ENCODE measurements at regions not wholly inside any gene's neighbourhood (a gene's known extent, or its start where the extent isn't known, plus 50 kb on each side); places are given as distances from the start of the nearest gene placed in this dataset.

DNA sequence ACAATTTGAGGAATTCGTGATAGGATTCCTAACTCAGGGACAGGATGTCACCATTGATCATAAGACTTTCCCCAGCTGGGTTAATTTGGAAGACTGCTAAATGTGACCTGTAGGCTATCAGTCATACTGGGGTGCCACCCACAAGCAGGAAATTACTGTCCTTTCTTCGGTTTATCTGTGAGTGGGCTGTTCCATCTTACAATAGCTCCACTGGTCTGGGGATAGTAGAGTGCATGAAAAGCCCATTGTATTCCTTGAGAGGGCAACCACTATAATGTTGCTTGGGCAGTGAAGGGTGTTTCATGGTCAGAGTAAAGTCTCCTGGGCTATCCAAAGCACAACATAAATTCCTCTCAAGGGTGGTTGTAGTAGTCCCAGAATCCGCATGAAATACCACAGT lies 1523.0 kb upstream of the B3GALT2 start:
- TF ChIP-seq, protein P1, sequence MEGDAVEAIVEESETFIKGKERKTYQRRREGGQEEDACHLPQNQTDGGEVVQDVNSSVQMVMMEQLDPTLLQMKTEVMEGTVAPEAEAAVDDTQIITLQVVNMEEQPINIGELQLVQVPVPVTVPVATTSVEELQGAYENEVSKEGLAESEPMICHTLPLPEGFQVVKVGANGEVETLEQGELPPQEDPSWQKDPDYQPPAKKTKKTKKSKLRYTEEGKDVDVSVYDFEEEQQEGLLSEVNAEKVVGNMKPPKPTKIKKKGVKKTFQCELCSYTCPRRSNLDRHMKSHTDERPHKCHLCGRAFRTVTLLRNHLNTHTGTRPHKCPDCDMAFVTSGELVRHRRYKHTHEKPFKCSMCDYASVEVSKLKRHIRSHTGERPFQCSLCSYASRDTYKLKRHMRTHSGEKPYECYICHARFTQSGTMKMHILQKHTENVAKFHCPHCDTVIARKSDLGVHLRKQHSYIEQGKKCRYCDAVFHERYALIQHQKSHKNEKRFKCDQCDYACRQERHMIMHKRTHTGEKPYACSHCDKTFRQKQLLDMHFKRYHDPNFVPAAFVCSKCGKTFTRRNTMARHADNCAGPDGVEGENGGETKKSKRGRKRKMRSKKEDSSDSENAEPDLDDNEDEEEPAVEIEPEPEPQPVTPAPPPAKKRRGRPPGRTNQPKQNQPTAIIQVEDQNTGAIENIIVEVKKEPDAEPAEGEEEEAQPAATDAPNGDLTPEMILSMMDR (conservative IDR thresholded peaks at IDR 0.05; ENCODE audit: control insufficient read depth, insufficient read depth, low read depth, low read length): no peak
- H3K4me3 ChIP-seq (ENCODE audit: control insufficient read depth, low read depth, low read length): no peak overlapping the region
- no peak for DNase-seq (ENCODE audit: low read depth)

DNA sequence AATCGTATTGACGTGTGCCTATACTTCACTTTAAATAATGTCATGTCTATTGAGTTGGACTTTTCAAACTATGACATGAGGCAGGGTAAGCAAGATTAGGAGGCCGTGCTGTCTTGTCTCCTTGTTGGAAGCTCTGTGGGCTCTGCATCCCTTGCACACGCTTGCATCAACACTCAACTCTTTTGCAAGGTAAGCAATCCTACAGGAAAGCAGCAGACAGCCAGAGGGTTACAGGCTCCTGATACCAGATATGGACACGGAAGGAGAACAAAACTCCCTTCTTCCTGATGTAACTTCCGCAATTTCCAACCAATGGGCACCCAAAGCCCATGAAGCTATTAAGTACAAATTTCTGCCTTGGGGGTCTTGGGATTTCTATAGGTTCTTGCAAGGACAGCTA lies 1520.7 kb upstream of the B3GALT2 start:
- H3K4me3 ChIP-seq (ENCODE audit: control insufficient read depth, low read depth, low read length): no peak overlapping the region
- TF ChIP-seq, protein P1 (conservative IDR thresholded peaks at IDR 0.05; ENCODE audit: control insufficient read depth, insufficient read depth, low read depth, low read length): no peak
- DNase-seq (ENCODE audit: low read depth): no peak

DNA sequence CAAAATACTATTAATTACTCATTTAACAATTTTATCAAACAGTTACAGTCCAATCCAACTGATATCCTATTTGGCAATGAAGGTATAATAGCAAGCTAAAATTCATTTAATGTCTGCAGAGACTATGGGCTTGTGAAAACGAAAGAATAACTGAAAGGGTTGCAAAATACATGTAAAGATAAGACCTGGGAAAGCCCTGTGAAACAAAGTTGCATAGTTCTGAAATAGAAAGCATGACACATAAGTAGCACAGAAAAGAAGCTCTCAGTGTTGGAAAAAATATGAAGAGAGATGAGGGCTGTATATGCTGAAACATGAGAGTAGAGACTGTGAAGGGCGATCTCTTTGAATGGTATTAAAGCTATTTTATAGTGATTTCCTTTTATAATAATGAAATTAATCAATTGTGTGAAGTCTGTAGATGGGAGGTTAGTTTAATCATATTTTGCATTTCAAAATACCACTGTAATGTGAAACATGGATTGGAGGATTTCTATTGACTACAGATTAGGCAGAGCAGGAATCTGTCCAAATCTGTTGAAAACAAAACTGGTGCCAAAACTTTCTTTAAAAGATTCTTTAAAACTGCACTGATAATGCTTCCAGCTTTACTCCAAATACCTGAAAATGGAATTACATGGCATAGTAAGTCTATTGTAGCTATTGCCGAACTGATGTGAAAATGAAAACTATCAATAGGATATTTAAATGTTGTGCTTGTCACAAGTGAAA lies 1518.9 kb upstream of the B3GALT2 start:
- DNase-seq (ENCODE audit: low read depth): no peak
- TF ChIP-seq, protein P1 (conservative IDR thresholded peaks at IDR 0.05; ENCODE audit: control insufficient read depth, insufficient read depth, low read depth, low read length): no peak
- H3K4me3 ChIP-seq (ENCODE audit: control insufficient read depth, low read depth, low read length): no peak overlapping the region

DNA sequence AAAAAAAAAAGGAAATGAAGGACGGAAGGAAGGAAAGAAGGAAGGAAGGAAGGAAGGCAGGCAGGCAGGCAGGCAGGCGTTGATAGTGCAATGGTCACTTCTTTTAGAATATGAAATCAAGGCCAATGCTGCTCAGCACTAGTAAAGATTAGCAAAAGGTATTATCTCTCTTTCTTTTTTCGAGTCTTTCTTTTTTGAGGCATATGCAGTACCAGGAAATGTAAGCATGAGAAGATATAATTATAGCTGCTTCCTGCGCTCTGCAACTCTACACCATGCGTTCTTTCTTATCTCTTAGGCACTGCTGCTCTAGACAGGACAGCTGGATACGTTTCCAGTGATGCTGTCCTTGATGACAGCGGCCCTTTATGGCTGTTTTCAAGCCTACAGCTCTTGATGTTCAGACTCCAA lies 1512.5 kb upstream of the B3GALT2 start:
- TF ChIP-seq, protein P1 (conservative IDR thresholded peaks at IDR 0.05; ENCODE audit: control insufficient read depth, insufficient read depth, low read depth, low read length): no peak
- no peak overlapping the region for H3K4me3 ChIP-seq (ENCODE audit: control insufficient read depth, low read depth, low read length)
- DNase-seq (ENCODE audit: low read depth): no peak

GRCh38 chr1:194693244-194693643 lies 1506.8 kb upstream of the B3GALT2 start:
- TF ChIP-seq, protein P1 (conservative IDR thresholded peaks at IDR 0.05; ENCODE audit: control insufficient read depth, insufficient read depth, low read depth, low read length): no peak
- no peak for DNase-seq (ENCODE audit: low read depth)
- no peak overlapping the region for H3K4me3 ChIP-seq (ENCODE audit: control insufficient read depth, low read depth, low read length)

DNA sequence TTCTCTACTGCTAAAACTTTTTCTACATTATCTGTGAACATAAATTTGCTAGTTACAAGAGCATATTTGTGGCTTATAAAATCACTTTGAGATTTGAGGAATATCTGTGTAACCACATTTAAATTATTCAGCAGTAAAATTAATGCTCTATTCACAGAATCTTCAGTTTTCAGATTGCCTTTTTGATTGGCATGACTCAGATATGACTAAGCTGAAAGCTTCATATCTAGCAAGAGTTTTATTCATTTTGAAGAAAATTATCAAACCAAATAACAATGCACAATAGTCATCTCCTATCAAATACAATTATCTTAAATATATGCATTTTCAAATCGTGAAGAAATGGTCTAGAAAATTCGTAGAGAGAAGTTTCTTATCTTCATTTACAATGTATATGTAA lies 1498.2 kb upstream of the B3GALT2 start:
- no peak for DNase-seq (ENCODE audit: low read depth)
- no peak overlapping the region for H3K4me3 ChIP-seq (ENCODE audit: control insufficient read depth, low read depth, low read length)
- TF ChIP-seq, protein P1 (conservative IDR thresholded peaks at IDR 0.05; ENCODE audit: control insufficient read depth, insufficient read depth, low read depth, low read length): no peak

GRCh38 chr1:194658090-194658439 lies 1471.7 kb upstream of the B3GALT2 start:
- peak; percentile 3 for DNase-seq (ENCODE audit: low read depth)
- TF ChIP-seq, protein P1 (conservative IDR thresholded peaks at IDR 0.05; ENCODE audit: control insufficient read depth, insufficient read depth, low read depth, low read length): no peak

More at GRCh38 chr1:194658090-194658439, 1471.7 kb upstream of the B3GALT2 start:
- H3K4me3 ChIP-seq (ENCODE audit: control insufficient read depth, low read depth, low read length): no peak overlapping the region
